HFF-Myc (cell line): ENCODE measurements at regions not wholly inside any gene's neighbourhood (a gene's known extent, or its start where the extent isn't known, plus 50 kb on each side); places are given as distances from the start of the nearest gene placed in this dataset.

ENCODE experiments used
- DNase-seq: peaks from one replicate; pipeline ENCODE4 v3.0.0-alpha.2; 2011; ENCODE audit warnings: low read depth; ENCODE audit errors: extremely low read depth
- H3K4me3 ChIP-seq: replicated peaks from 2 replicates; pipeline ENCODE4 v1.5.1; 2011; ENCODE audit warnings: low read depth, mild to moderate bottlenecking, control low read depth, low read length
- CTCF ChIP-seq: IDR thresholded peaks from 2 replicates; pipeline ENCODE4 v1.5.1; 2012; ENCODE audit warnings: mild to moderate bottlenecking, low read depth, low read length, control low read depth; ENCODE audit errors: missing control alignments

- DNase-seq: no peak
- no peak for TF ChIP-seq CTCF
- no peak overlapping the region for H3K4me3 ChIP-seq
Measured at GRCh38 chr13:47258384-47258783, 361.5 kb upstream of the HTR2A start.

- no peak overlapping the region for H3K4me3 ChIP-seq
- peak; percentile 24 for DNase-seq
- no peak for TF ChIP-seq CTCF
Measured at GRCh38 chr13:47256618-47257017, 359.8 kb upstream of the HTR2A start.

- no peak for DNase-seq
- no peak for TF ChIP-seq CTCF
- H3K4me3 ChIP-seq: no peak overlapping the region
Measured at GRCh38 chr13:47252627-47253026, 355.8 kb upstream of the HTR2A start.

GRCh38 chr13:47251771-47252170 lies 354.9 kb upstream of the HTR2A start:
- DNase-seq: no peak
- no peak overlapping the region for H3K4me3 ChIP-seq

GRCh38 chr13:47250146-47250545 lies 353.3 kb upstream of the HTR2A start:
- DNase-seq: no peak
- no peak for TF ChIP-seq CTCF
- H3K4me3 ChIP-seq: no peak overlapping the region

More at GRCh38 chr13:47251771-47252170, 354.9 kb upstream of the HTR2A start:
- no peak for TF ChIP-seq CTCF

- H3K4me3 ChIP-seq: no peak overlapping the region
- no peak for DNase-seq
- no peak for TF ChIP-seq CTCF
Measured at GRCh38 chr13:47249266-47249665, 352.4 kb upstream of the HTR2A start.

- no peak for DNase-seq
- no peak overlapping the region for H3K4me3 ChIP-seq
- no peak for TF ChIP-seq CTCF
Measured at GRCh38 chr13:47241446-47241845, 344.6 kb upstream of the HTR2A start.
